Esophagus squamous epithelium (tissue), 5 donors: ENCODE measurements at regions not wholly inside any gene's neighbourhood (a gene's known extent, or its start where the extent isn't known, plus 50 kb on each side); places are given as distances from the start of the nearest gene placed in this dataset.

ENCODE experiments used
- DNase-seq: peaks from one replicate; lab custom pipeline; 2025; lab: John Stamatoyannopoulos, UW
- H3K27ac ChIP-seq, 4 donors: fragments of 200-600 bp; sonication (generic); one replicate each; pipeline ENCODE4 v1.5.1; 2016 to 2019; ENCODE audit warnings: mild to moderate bottlenecking in 1 of 4
- H3K27me3 ChIP-seq, 4 donors: fragments of 200-600 bp; sonication (generic); 1 replicate in 3 of 4; 2 replicates in 1 of 4; pipeline versions ENCODE4 v1.5.1 to v1.6.0; 2017 to 2021; ENCODE audit warnings: antibody characterized with exemption in 1 of 4
- H3K36me3 ChIP-seq, 3 donors: fragments of 200-600 bp; sonication (generic); one replicate each; pipeline ENCODE4 v1.5.1; 2016 to 2019
- H3K4me1 ChIP-seq, 3 donors: fragments of 200-600 bp; sonication (generic); one replicate each; pipeline ENCODE4 v1.5.1; 2017 to 2019
- H3K4me3 ChIP-seq, 4 donors: fragments of 200-600 bp; sonication (generic); 1 replicate in 3 of 4; 2 replicates in 1 of 4; pipeline ENCODE4 v1.5.1; 2016 to 2019; ENCODE audit warnings: mild to moderate bottlenecking in 2 of 4, moderate library complexity in 1 of 4
- H3K9me3 ChIP-seq, 3 donors: fragments of 200-600 bp; sonication (generic); one replicate each; pipeline ENCODE4 v1.5.1; 2016 to 2019
- CTCF ChIP-seq, 6 experiments: fragments of 450-650 bp in 4 of 6; fragments of 200-600 bp in 2 of 6; sonication (generic) in 2 of 6; IDR thresholded peaks; one replicate each; pipeline ENCODE4 v1.5.1; 2016 to 2019; ENCODE audit warnings: antibody characterized with exemption in 6 of 6, mild to moderate bottlenecking in 4 of 6, moderate library complexity in 4 of 6
- POLR2A ChIP-seq, 4 donors: fragments of 450-650 bp; IDR thresholded peaks; one replicate each; pipeline ENCODE4 v1.6.1; 2017; ENCODE audit warnings: antibody characterized with exemption in 4 of 4, mild to moderate bottlenecking in 4 of 4, moderate library complexity in 3 of 4
- WGBS, 2 donors: methylation state at CpG; one replicate each; pipeline ENCODE4 v1.1.5; 2018; 5-methylcytosine and 5-hydroxymethylcytosine counted together
- intact Hi-C: fragments of 100-400 bp; cut with DNase I; formaldehyde crosslinking; loops from one replicate; pipeline ENCODE4 v1.15.0; 2022
- donor health status: DM: yes; HTN: yes; CAD: no.

- H3K27ac ChIP-seq, result no peak overlapping the region
- TF ChIP-seq POLR2A (IDR thresholded peaks at IDR 0.05) (no peak), CTCF (IDR thresholded peaks at IDR 0.05) (no peak)
- intact Hi-C loops, result no loop called here
- H3K4me1 ChIP-seq, result peaks cover 0 to 12% (median 0%) of the 10 kb centered on the region in 3 donors
- no peaks in the 10 kb centered on the region for H3K9me3 ChIP-seq
- H3K4me3 ChIP-seq, result no peak overlapping the region
- 41 to 47% methylated on average over 2 of the region's 2 CpGs for WGBS, 2 donors
- no peaks in the 10 kb centered on the region for H3K36me3 ChIP-seq
- no peak for DNase-seq
- no peaks in the 10 kb centered on the region for H3K27me3 ChIP-seq
Observed at GRCh38 chr7:18292584-18292983, 203.0 kb upstream of the HDAC9 start.

GRCh38 chr7:18293759-18294158 lies 201.8 kb upstream of the HDAC9 start:
- WGBS, 2 donors, result 89 to 100% methylated on average over 2 of the region's 2 CpGs
- no peak for DNase-seq
- intact Hi-C loops, result no loop called here
- Histone ChIP-seq H3K36me3 (no peaks in the 10 kb centered on the region), H3K27ac (no peak overlapping the region), H3K4me3 (no peak overlapping the region), H3K9me3 (no peaks in the 10 kb centered on the region), H3K27me3 (no peaks in the 10 kb centered on the region), H3K4me1 (peaks cover 0 to 12% (median 0%) of the 10 kb centered on the region in 3 donors)
- TF ChIP-seq POLR2A (IDR thresholded peaks at IDR 0.05), result no peak
- no peak for TF ChIP-seq CTCF (IDR thresholded peaks at IDR 0.05)

- Histone ChIP-seq H3K36me3 (no peaks in the 10 kb centered on the region), H3K4me1 (peaks cover 0 to 12% (median 0%) of the 10 kb centered on the region in 3 donors), H3K27me3 (no peaks in the 10 kb centered on the region), H3K4me3 (no peak overlapping the region), H3K9me3 (no peaks in the 10 kb centered on the region), H3K27ac (no peak overlapping the region)
- no peak for DNase-seq
- WGBS, 2 donors, result 81 to 88% methylated on average over 4 of the region's 4 CpGs
- intact Hi-C loops, result no loop called here
- TF ChIP-seq POLR2A (IDR thresholded peaks at IDR 0.05), result no peak
- TF ChIP-seq CTCF (IDR thresholded peaks at IDR 0.05), result no peak
Observed at GRCh38 chr7:18294411-18294810, 201.1 kb upstream of the HDAC9 start.

- no peak for DNase-seq
- intact Hi-C loops, result no loop called here
- Histone ChIP-seq H3K4me1 (peaks cover 0 to 9% (median 0%) of the 10 kb centered on the region in 3 donors), H3K4me3 (no peak overlapping the region), H3K27me3 (no peaks in the 10 kb centered on the region), H3K36me3 (no peaks in the 10 kb centered on the region), H3K9me3 (no peaks in the 10 kb centered on the region), H3K27ac (no peak overlapping the region)
- TF ChIP-seq POLR2A (IDR thresholded peaks at IDR 0.05), result no peak
- TF ChIP-seq CTCF (IDR thresholded peaks at IDR 0.05), result no peak
- WGBS, 2 donors, result 55 to 67% methylated on average over 3 of the region's 3 CpGs
Observed at GRCh38 chr7:18295781-18296423, 199.6 kb upstream of the HDAC9 start.

- WGBS, 2 donors, result 56 to 61% methylated on average over 2 of the region's 2 CpGs
- no peak for TF ChIP-seq POLR2A (IDR thresholded peaks at IDR 0.05)
- TF ChIP-seq CTCF (IDR thresholded peaks at IDR 0.05), result no peak
- no peaks in the 10 kb centered on the region for H3K36me3 ChIP-seq
- H3K27me3 ChIP-seq, result no peaks in the 10 kb centered on the region
- H3K4me3 ChIP-seq, result no peak overlapping the region
- peaks cover 0 to 3% (median 0%) of the 10 kb centered on the region in 3 donors for H3K4me1 ChIP-seq
- no peaks in the 10 kb centered on the region for H3K9me3 ChIP-seq
- no peak overlapping the region for H3K27ac ChIP-seq
- intact Hi-C loops, result no loop called here
- no peak for DNase-seq
Observed at GRCh38 chr7:18302097-18302496, 193.5 kb upstream of the HDAC9 start.
